ENCODE measurements at regions not wholly inside any gene's neighbourhood (a gene's known extent, or its start where the extent isn't known, plus 50 kb on each side); places are given as distances from the start of the nearest gene placed in this dataset.

DNA sequence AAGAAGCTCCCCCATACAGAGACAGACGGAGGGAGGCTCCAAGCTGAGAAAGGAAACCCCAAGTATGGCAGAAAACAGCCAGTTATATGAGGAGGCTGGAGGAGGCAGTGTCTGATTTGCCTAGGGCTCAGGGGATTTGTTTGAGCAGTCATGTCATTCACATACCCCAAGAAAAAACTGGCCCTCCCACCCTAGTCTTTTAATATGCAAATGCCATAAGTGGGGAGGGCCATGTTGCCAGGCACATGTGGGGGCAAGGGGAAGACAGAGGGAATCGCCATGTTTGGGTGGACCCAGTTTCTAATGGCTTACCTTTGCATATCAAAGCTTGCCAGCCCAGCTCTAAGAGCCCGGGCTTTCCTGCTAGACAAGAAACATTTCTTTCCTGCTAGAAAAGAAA lies 1163.8 kb downstream of the TAF11L14 start:
- no peak overlapping the region for H3K27ac ChIP-seq (ENCODE audit: low read length)
- ATAC-seq (no peak), DNase-seq (ENCODE audit: low read depth, low spot score) (no peak)
- intact Hi-C loops (cut with micrococcal nuclease; ENCODE audit: unreplicated experiment) (no loop called here), in situ Hi-C loops (cut with HindIII; ENCODE audit: low pct_unique_long_range_greater_than_20kb, low sequenced_read_pairs) (no loop called here)
- H3K4me1 ChIP-seq (ENCODE audit: control insufficient read depth, insufficient read depth, low read length): no peaks in the 10 kb centered on the region
- BruUV-seq (replicated peaks): no TSS peak
- TF ChIP-seq TCF7L2 (IDR thresholded peaks at IDR 0.05; ENCODE audit: low read depth, low read length): no peak
- TF ChIP-seq POLR2AphosphoS5 (IDR thresholded peaks at IDR 0.05; ENCODE audit: low read depth, low read length): no peak
- no peak for TF ChIP-seq CTCF (IDR thresholded peaks at IDR 0.05)
- TF ChIP-seq SIN3A (IDR thresholded peaks at IDR 0.05; ENCODE audit: borderline replicate concordance, insufficient read depth, low read depth, low read length): no peak
- TF ChIP-seq, protein P1, sequence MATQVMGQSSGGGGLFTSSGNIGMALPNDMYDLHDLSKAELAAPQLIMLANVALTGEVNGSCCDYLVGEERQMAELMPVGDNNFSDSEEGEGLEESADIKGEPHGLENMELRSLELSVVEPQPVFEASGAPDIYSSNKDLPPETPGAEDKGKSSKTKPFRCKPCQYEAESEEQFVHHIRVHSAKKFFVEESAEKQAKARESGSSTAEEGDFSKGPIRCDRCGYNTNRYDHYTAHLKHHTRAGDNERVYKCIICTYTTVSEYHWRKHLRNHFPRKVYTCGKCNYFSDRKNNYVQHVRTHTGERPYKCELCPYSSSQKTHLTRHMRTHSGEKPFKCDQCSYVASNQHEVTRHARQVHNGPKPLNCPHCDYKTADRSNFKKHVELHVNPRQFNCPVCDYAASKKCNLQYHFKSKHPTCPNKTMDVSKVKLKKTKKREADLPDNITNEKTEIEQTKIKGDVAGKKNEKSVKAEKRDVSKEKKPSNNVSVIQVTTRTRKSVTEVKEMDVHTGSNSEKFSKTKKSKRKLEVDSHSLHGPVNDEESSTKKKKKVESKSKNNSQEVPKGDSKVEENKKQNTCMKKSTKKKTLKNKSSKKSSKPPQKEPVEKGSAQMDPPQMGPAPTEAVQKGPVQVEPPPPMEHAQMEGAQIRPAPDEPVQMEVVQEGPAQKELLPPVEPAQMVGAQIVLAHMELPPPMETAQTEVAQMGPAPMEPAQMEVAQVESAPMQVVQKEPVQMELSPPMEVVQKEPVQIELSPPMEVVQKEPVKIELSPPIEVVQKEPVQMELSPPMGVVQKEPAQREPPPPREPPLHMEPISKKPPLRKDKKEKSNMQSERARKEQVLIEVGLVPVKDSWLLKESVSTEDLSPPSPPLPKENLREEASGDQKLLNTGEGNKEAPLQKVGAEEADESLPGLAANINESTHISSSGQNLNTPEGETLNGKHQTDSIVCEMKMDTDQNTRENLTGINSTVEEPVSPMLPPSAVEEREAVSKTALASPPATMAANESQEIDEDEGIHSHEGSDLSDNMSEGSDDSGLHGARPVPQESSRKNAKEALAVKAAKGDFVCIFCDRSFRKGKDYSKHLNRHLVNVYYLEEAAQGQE (IDR thresholded peaks at IDR 0.05; ENCODE audit: insufficient read depth in 1 of 2, low read depth in 2 of 2, low read length in 1 of 2): no peak
- POLR2A ChIA-PET: no interaction called here
- no peaks in the 10 kb centered on the region for H3K27me3 ChIP-seq (ENCODE audit: control insufficient read depth, insufficient read depth, low read length)
- H3K9me3 ChIP-seq (ENCODE audit: control insufficient read depth, insufficient read depth, low read depth, low read length): no peaks in the 10 kb centered on the region
- CTCF ChIA-PET: no interaction called here
- H3K4me3 ChIP-seq (ENCODE audit: low read depth in 2 of 2, low read length in 2 of 2): no peak overlapping the region
- H3K36me3 ChIP-seq (ENCODE audit: control insufficient read depth, insufficient read depth, low read length): no peaks in the 10 kb centered on the region

DNA sequence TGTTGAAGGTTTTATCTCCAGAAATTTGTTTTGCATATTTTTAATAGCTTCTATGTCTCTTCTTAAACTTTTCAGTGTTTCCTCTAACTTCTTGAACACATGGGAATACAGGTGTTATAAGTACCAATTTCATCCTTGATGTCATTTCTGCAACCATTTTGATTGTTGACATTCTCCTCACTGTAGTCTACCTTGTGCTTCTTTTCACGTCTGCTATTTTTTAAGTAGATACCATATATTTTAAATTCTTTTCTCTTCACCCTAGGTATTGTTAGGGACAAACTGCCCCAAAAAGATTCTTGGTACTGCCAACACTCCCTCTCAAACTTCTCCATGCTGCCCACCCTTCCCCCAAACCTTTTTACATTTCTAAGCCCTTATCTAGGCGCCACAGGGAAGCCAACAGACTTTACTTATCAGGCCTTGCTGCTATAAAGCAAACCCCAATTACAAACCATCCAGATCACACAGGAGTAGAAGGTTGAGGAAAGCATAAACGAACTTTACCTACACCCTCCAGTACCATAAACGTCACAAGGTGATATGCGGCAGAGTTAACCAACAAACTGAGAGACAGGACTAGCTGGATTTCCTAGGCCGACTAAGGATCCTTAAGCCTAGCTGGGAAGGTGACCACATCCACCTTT lies 1165.3 kb downstream of the TAF11L14 start:
- intact Hi-C loops (cut with micrococcal nuclease; ENCODE audit: unreplicated experiment) (no loop called here), in situ Hi-C loops (cut with HindIII; ENCODE audit: low pct_unique_long_range_greater_than_20kb, low sequenced_read_pairs) (no loop called here)
- ChIA-PET CTCF (interaction anchor here (0.6 kb wide), 1 partner anchor 1057 kb away, joined by 6 read pairs; no protein-coding TSS in a partner anchor), POLR2A (no interaction called here)
- H3K36me3 ChIP-seq (ENCODE audit: control insufficient read depth, insufficient read depth, low read length): no peaks in the 10 kb centered on the region
- no peaks in the 10 kb centered on the region for H3K4me1 ChIP-seq (ENCODE audit: control insufficient read depth, insufficient read depth, low read length)
- H3K27me3 ChIP-seq (ENCODE audit: control insufficient read depth, insufficient read depth, low read length): no peaks in the 10 kb centered on the region
- no peaks in the 10 kb centered on the region for H3K9me3 ChIP-seq (ENCODE audit: control insufficient read depth, insufficient read depth, low read depth, low read length)
- TF ChIP-seq, protein P1 (IDR thresholded peaks at IDR 0.05; ENCODE audit: insufficient read depth in 1 of 2, low read depth in 2 of 2, low read length in 1 of 2): no peak
- TF ChIP-seq CTCF (IDR thresholded peaks at IDR 0.05) (no peak), SIN3A (IDR thresholded peaks at IDR 0.05; ENCODE audit: borderline replicate concordance, insufficient read depth, low read depth, low read length) (no peak), POLR2AphosphoS5 (IDR thresholded peaks at IDR 0.05; ENCODE audit: low read depth, low read length) (no peak), TCF7L2 (IDR thresholded peaks at IDR 0.05; ENCODE audit: low read depth, low read length) (no peak)
- no peak overlapping the region for H3K4me3 ChIP-seq (ENCODE audit: low read depth in 2 of 2, low read length in 2 of 2)
- ATAC-seq (no peak), DNase-seq (ENCODE audit: low read depth, low spot score) (no peak)
- no peak overlapping the region for H3K27ac ChIP-seq (ENCODE audit: low read length)
- no TSS peak for BruUV-seq (replicated peaks)
